ENCODE measurements at regions not wholly inside any gene's neighbourhood (a gene's known extent, or its start where the extent isn't known, plus 50 kb on each side); places are given as distances from the start of the nearest gene placed in this dataset.

GRCh38 chr1:38600286-38600685, 259.3 kb downstream of the RRAGC start:
- Histone ChIP-seq H3K9me3 (ENCODE audit: control insufficient read depth, insufficient read depth, low read length) (no peaks in the 10 kb centered on the region), H3K79me2 (ENCODE audit: control insufficient read depth, low read length) (no peaks in the 10 kb centered on the region), H4K20me1 (ENCODE audit: control insufficient read depth, insufficient read depth, low read depth, low read length) (no peaks in the 10 kb centered on the region), H3F3A (ENCODE audit: control insufficient read depth, insufficient read depth) (no peaks in the 10 kb centered on the region), H3K4me3 (ENCODE audit: low read length) (no peak overlapping the region), H3K27me3 (ENCODE audit: control insufficient read depth, low read length) (peaks cover 10% of the 10 kb centered on the region), H3K9me2 (replicated peaks; ENCODE audit: control insufficient read depth, low read length) (no peaks in the 10 kb centered on the region), H3K4me2 (ENCODE audit: low read length) (no peak overlapping the region), H3K36me3 (ENCODE audit: control insufficient read depth, low read length) (no peaks in the 10 kb centered on the region), H3K4me1 (ENCODE audit: control insufficient read depth, low read length) (no peaks in the 10 kb centered on the region), H3K27ac (ENCODE audit: low read depth, low read length) (no peak overlapping the region)
- TF ChIP-seq EZH2phosphoT487 (IDR thresholded peaks at IDR 0.05; ENCODE audit: borderline replicate concordance, low read length) (no peak), CTCF (IDR thresholded peaks at IDR 0.05; ENCODE audit: low read depth, low read length, poor library complexity, severe bottlenecking) (no peak)

GRCh38 chr1:38598118-38598517, 261.5 kb downstream of the RRAGC start:
- Histone ChIP-seq H3K36me3 (ENCODE audit: control insufficient read depth, low read length) (no peaks in the 10 kb centered on the region), H3K4me3 (ENCODE audit: low read length) (no peak overlapping the region), H3K79me2 (ENCODE audit: control insufficient read depth, low read length) (no peaks in the 10 kb centered on the region), H3K27me3 (ENCODE audit: control insufficient read depth, low read length) (peaks cover 17% of the 10 kb centered on the region), H3K9me3 (ENCODE audit: control insufficient read depth, insufficient read depth, low read length) (peaks cover 5% of the 10 kb centered on the region; the same call in 1 of the 2 replicates), H3K4me1 (ENCODE audit: control insufficient read depth, low read length) (no peaks in the 10 kb centered on the region), H3K4me2 (ENCODE audit: low read length) (no peak overlapping the region), H4K20me1 (ENCODE audit: control insufficient read depth, insufficient read depth, low read depth, low read length) (no peaks in the 10 kb centered on the region), H3F3A (ENCODE audit: control insufficient read depth, insufficient read depth) (no peaks in the 10 kb centered on the region), H3K27ac (ENCODE audit: low read depth, low read length) (no peak overlapping the region), H3K9me2 (replicated peaks; ENCODE audit: control insufficient read depth, low read length) (no peaks in the 10 kb centered on the region)
- TF ChIP-seq CTCF (IDR thresholded peaks at IDR 0.05; ENCODE audit: low read depth, low read length, poor library complexity, severe bottlenecking): no peak
- TF ChIP-seq EZH2phosphoT487 (IDR thresholded peaks at IDR 0.05; ENCODE audit: borderline replicate concordance, low read length): no peak

- Histone ChIP-seq H3F3A (ENCODE audit: control insufficient read depth, insufficient read depth) (no peaks in the 10 kb centered on the region), H3K27ac (ENCODE audit: low read depth, low read length) (no peak overlapping the region), H4K20me1 (ENCODE audit: control insufficient read depth, insufficient read depth, low read depth, low read length) (no peaks in the 10 kb centered on the region), H3K36me3 (ENCODE audit: control insufficient read depth, low read length) (no peaks in the 10 kb centered on the region), H3K4me2 (ENCODE audit: low read length) (no peak overlapping the region), H3K9me2 (replicated peaks; ENCODE audit: control insufficient read depth, low read length) (no peaks in the 10 kb centered on the region), H3K27me3 (ENCODE audit: control insufficient read depth, low read length) (peaks cover 12% of the 10 kb centered on the region), H3K4me3 (ENCODE audit: low read length) (no peak overlapping the region), H3K9me3 (ENCODE audit: control insufficient read depth, insufficient read depth, low read length) (peaks cover 5% of the 10 kb centered on the region; the same call in 1 of the 2 replicates), H3K4me1 (ENCODE audit: control insufficient read depth, low read length) (peaks cover 2% of the 10 kb centered on the region; the same call in 1 of the 2 replicates), H3K79me2 (ENCODE audit: control insufficient read depth, low read length) (no peaks in the 10 kb centered on the region)
- no peak for TF ChIP-seq EZH2phosphoT487 (IDR thresholded peaks at IDR 0.05; ENCODE audit: borderline replicate concordance, low read length)
- no peak for TF ChIP-seq CTCF (IDR thresholded peaks at IDR 0.05; ENCODE audit: low read depth, low read length, poor library complexity, severe bottlenecking)
Observed at GRCh38 chr1:38589036-38589435, 270.5 kb downstream of the RRAGC start.

All from DOHH2 (cell line).